Mesothelial cell of epicardium (in vitro differentiated cells): ENCODE measurements at regions not wholly inside any gene's neighbourhood (a gene's known extent, or its start where the extent isn't known, plus 50 kb on each side); places are given as distances from the start of the nearest gene placed in this dataset.

Source experiments
- DNase-seq, 2 experiments: peaks; one replicate each; pipeline ENCODE4 v3.0.0; 2021; ENCODE audit warnings: low spot score in 2 of 2; ENCODE audit not compliant: unreplicated experiment in 2 of 2
- H3K27ac Mint-ChIP-seq: 2 replicates; pipeline ENCODE4 v1.8.0; 2021; ENCODE audit warnings: mixed read lengths
- H3K27me3 Mint-ChIP-seq: 2 replicates; pipeline ENCODE4 v1.8.0; 2021; ENCODE audit warnings: low read depth, mixed read lengths
- H3K36me3 Mint-ChIP-seq: 2 replicates; pipeline ENCODE4 v1.8.0; 2021; ENCODE audit warnings: mixed read lengths
- H3K4me1 Mint-ChIP-seq: 2 replicates; pipeline ENCODE4 v1.8.0; 2021; ENCODE audit warnings: mixed read lengths
- H3K4me3 Mint-ChIP-seq: 2 replicates; pipeline ENCODE4 v1.8.0; 2021; ENCODE audit warnings: mild to moderate bottlenecking, moderate library complexity, mixed read lengths
- H3K9me3 Mint-ChIP-seq: 2 replicates; pipeline ENCODE4 v1.8.0; 2021; ENCODE audit warnings: mixed read lengths
- CTCF ChIP-seq: fragments of 200-600 bp; sonication (generic); IDR thresholded peaks from one replicate; pipeline ENCODE4 v1.5.0; 2021; ENCODE audit warnings: antibody characterized with exemption; ENCODE audit not compliant: unreplicated experiment

GRCh38 chr9:131803758-131804411 is 64.0 kb upstream of the RAPGEF1 start:
- DNase-seq, result no peak
- Mint-ChIP-seq H3K4me1 (peaks cover 12% of the 10 kb centered on the region), H3K27ac (no peak overlapping the region), H3K27me3 (peaks cover 49% of the 10 kb centered on the region), H3K9me3 (no peaks in the 10 kb centered on the region), H3K4me3 (no peak overlapping the region), H3K36me3 (no peaks in the 10 kb centered on the region)
- no peak for TF ChIP-seq CTCF

GRCh38 chr9:131801810-131802209 is 61.9 kb upstream of the RAPGEF1 start:
- H3K27ac Mint-ChIP-seq, result no peak overlapping the region
- DNase-seq, result no peak
- peaks cover 2% of the 10 kb centered on the region for H3K4me1 Mint-ChIP-seq
- H3K36me3 Mint-ChIP-seq, result no peaks in the 10 kb centered on the region
- no peak for TF ChIP-seq CTCF
- peaks cover 61% of the 10 kb centered on the region for H3K27me3 Mint-ChIP-seq
- no peaks in the 10 kb centered on the region for H3K9me3 Mint-ChIP-seq
- H3K4me3 Mint-ChIP-seq, result no peak overlapping the region

GRCh38 chr9:131800843-131801242 is 61.0 kb upstream of the RAPGEF1 start:
- peaks cover 61% of the 10 kb centered on the region for H3K27me3 Mint-ChIP-seq
- H3K9me3 Mint-ChIP-seq, result no peaks in the 10 kb centered on the region
- no peak overlapping the region for H3K27ac Mint-ChIP-seq
- no peaks in the 10 kb centered on the region for H3K4me1 Mint-ChIP-seq
- H3K4me3 Mint-ChIP-seq, result no peak overlapping the region
- H3K36me3 Mint-ChIP-seq, result no peaks in the 10 kb centered on the region
- DNase-seq, result no peak
- TF ChIP-seq CTCF, result no peak

GRCh38 chr9:131800366-131800765 is 60.5 kb upstream of the RAPGEF1 start:
- DNase-seq, result no peak
- H3K9me3 Mint-ChIP-seq, result no peaks in the 10 kb centered on the region
- no peak for TF ChIP-seq CTCF
- no peak overlapping the region for H3K4me3 Mint-ChIP-seq
- peaks cover 61% of the 10 kb centered on the region for H3K27me3 Mint-ChIP-seq
- H3K4me1 Mint-ChIP-seq, result no peaks in the 10 kb centered on the region
- no peak overlapping the region for H3K27ac Mint-ChIP-seq
- H3K36me3 Mint-ChIP-seq, result no peaks in the 10 kb centered on the region

GRCh38 chr9:131799177-131799823 is 59.4 kb upstream of the RAPGEF1 start:
- TF ChIP-seq CTCF, result no peak
- Mint-ChIP-seq H3K36me3 (no peaks in the 10 kb centered on the region), H3K27ac (no peak overlapping the region), H3K27me3 (peaks cover 71% of the 10 kb centered on the region), H3K9me3 (no peaks in the 10 kb centered on the region), H3K4me1 (no peaks in the 10 kb centered on the region), H3K4me3 (no peak overlapping the region)
- DNase-seq, result peak; percentile 68 to 88
